Kidney (tissue), 13 donors: ENCODE measurements at regions not wholly inside any gene's neighbourhood (a gene's known extent, or its start where the extent isn't known, plus 50 kb on each side); places are given as distances from the start of the nearest gene placed in this dataset.

Source experiments
- DNase-seq, 5 donors: peaks; one replicate each; pipeline ENCODE4 v3.0.0-alpha.2; 2013 to 2020
- FAIRE-seq: peaks from 2 replicates; lab custom pipeline; 2012; peaks lifted over from hg19 to GRCh38; lab: Jason Lieb, UNC
- H3K27ac ChIP-seq, 2 donors: one replicate each; pipeline ENCODE4 v1.7.0; 2013; ENCODE audit warnings: low read depth in 2 of 2, low read length in 2 of 2, inconsistent platforms in 1 of 2
- H3K27me3 ChIP-seq: one replicate; pipeline ENCODE4 v1.7.1; 2013; ENCODE audit warnings: low read length, inconsistent platforms; ENCODE audit not compliant: control insufficient read depth, insufficient read depth
- H3K36me3 ChIP-seq, 3 donors: one replicate each; pipeline versions ENCODE4 v1.7.0 to v1.7.1; 2013; ENCODE audit warnings: low read length in 3 of 3, control low read depth in 1 of 3, inconsistent platforms in 1 of 3; ENCODE audit not compliant: insufficient read depth in 3 of 3, control insufficient read depth in 2 of 3
- H3K4me1 ChIP-seq, 3 donors: one replicate each; pipeline versions ENCODE4 v1.7.0 to v1.7.1; 2013; ENCODE audit warnings: low read length in 3 of 3, inconsistent platforms in 1 of 3, low read depth in 1 of 3; ENCODE audit not compliant: control insufficient read depth in 2 of 3, insufficient read depth in 2 of 3
- H3K4me3 ChIP-seq, 3 donors: one replicate each; pipeline versions ENCODE4 v1.7.0 to v1.8.1; 2013; ENCODE audit warnings: low read length in 3 of 3, control low read depth in 1 of 3, inconsistent platforms in 1 of 3
- H3K9ac ChIP-seq, 3 donors: one replicate each; pipeline versions ENCODE4 v1.7.0 to v1.7.1; 2013; ENCODE audit warnings: low read length in 3 of 3, control low read depth in 1 of 3, inconsistent platforms in 1 of 3
- H3K9me3 ChIP-seq, 3 donors: one replicate each; pipeline versions ENCODE4 v1.7.0 to v1.7.1; 2013; ENCODE audit warnings: low read length in 3 of 3, control low read depth in 1 of 3, inconsistent platforms in 1 of 3; ENCODE audit not compliant: control insufficient read depth in 2 of 3, insufficient read depth in 1 of 3
- CTCF ChIP-seq: IDR thresholded peaks from 3 replicates; pipeline ENCODE4 v1.5.1; 2012; ENCODE audit warnings: mild to moderate bottlenecking, moderate library complexity, borderline replicate concordance; ENCODE audit not compliant: insufficient read depth; ENCODE audit errors: extremely low read depth
- intact Hi-C: fragments of 100-400 bp; cut with DNase I; formaldehyde crosslinking; loops from one replicate; pipeline ENCODE4 v1.11.1; 2022
- donor health status: control.
- donor health status: control.
- donor health status: control.
- donor health status: control.
- donor health status: control.
- donor health status: DM: yes; HTN: yes; CAD: no.
- donor health status: Normal renal cell carcinoma (clear cell type).

GRCh38 chr5:72667708-72668107, 148.8 kb upstream of the TNPO1 start:
- Histone ChIP-seq H3K36me3 (no peaks in the 10 kb centered on the region), H3K9me3 (no peaks in the 10 kb centered on the region), H3K4me1 (no peaks in the 10 kb centered on the region), H3K4me3 (no peak overlapping the region), H3K27me3 (no peaks in the 10 kb centered on the region), H3K9ac (no peak overlapping the region), H3K27ac (no peak overlapping the region)
- FAIRE-seq (no peak), DNase-seq (no peak)
- intact Hi-C loops: no loop called here
- TF ChIP-seq CTCF: no peak

GRCh38 chr5:72662936-72663335, 153.5 kb upstream of the TNPO1 start:
- Histone ChIP-seq H3K4me1 (no peaks in the 10 kb centered on the region), H3K27me3 (no peaks in the 10 kb centered on the region), H3K9me3 (no peaks in the 10 kb centered on the region), H3K4me3 (no peak overlapping the region), H3K9ac (no peak overlapping the region), H3K27ac (no peak overlapping the region), H3K36me3 (no peaks in the 10 kb centered on the region)
- no peak for FAIRE-seq
- no peak for DNase-seq
- no peak for TF ChIP-seq CTCF
- intact Hi-C loops: no loop called here

GRCh38 chr5:72662305-72662704, 154.2 kb upstream of the TNPO1 start:
- Histone ChIP-seq H3K36me3 (no peaks in the 10 kb centered on the region), H3K9me3 (no peaks in the 10 kb centered on the region), H3K4me3 (no peak overlapping the region), H3K27me3 (no peaks in the 10 kb centered on the region), H3K27ac (no peak overlapping the region), H3K4me1 (no peaks in the 10 kb centered on the region), H3K9ac (no peak overlapping the region)
- DNase-seq: no peak
- no peak for FAIRE-seq
- intact Hi-C loops: no loop called here
- TF ChIP-seq CTCF: no peak

- no peaks in the 10 kb centered on the region for H3K9me3 ChIP-seq
- DNase-seq (no peak), FAIRE-seq (no peak)
- no peak overlapping the region for H3K9ac ChIP-seq
- no peak overlapping the region for H3K4me3 ChIP-seq
- intact Hi-C loops: no loop called here
- no peaks in the 10 kb centered on the region for H3K36me3 ChIP-seq
- H3K4me1 ChIP-seq: no peaks in the 10 kb centered on the region
- TF ChIP-seq CTCF: no peak
- H3K27me3 ChIP-seq: no peaks in the 10 kb centered on the region
- H3K27ac ChIP-seq: no peak overlapping the region
Observed at GRCh38 chr5:72661405-72661804, 154.2 kb upstream of the ZNF366 start.
